ENCODE measurements at regions not wholly inside any gene's neighbourhood (a gene's known extent, or its start where the extent isn't known, plus 50 kb on each side); places are given as distances from the start of the nearest gene placed in this dataset.
"Not testable (repeated sequence)": the region's sequence is repeated elsewhere in the genome, so short reads cannot be mapped to it uniquely, and the experiment has no call there.

- Histone ChIP-seq H3K36me3 (no peaks in the 10 kb centered on the region), H3K4me3 (no peak overlapping the region), H3K9me3 (peaks cover 0 to 6% of the 10 kb centered on the region in 2 donors), H3K27me3 (no peaks in the 10 kb centered on the region), H3K4me1 (no peaks in the 10 kb centered on the region), H3K27ac (no peak overlapping the region)
- TF ChIP-seq POLR2A (IDR thresholded peaks at IDR 0.05) (no peak), POLR2AphosphoS5 (IDR thresholded peaks at IDR 0.05) (no peak), CTCF (IDR thresholded peaks at IDR 0.05) (no peak)
- intact Hi-C loops (cut with DNase I; ENCODE audit: low total_unique reads), result no loop called here
- DNase-seq (ENCODE audit: low spot score in 2 of 2), result no peak
Measured at GRCh38 chr18:38170845-38171244, 605.2 kb upstream of the CELF4 start.

- H3K4me3 ChIP-seq, result no peak overlapping the region
- H3K9me3 ChIP-seq, result peaks cover 0 to 6% of the 10 kb centered on the region in 2 donors
- no peaks in the 10 kb centered on the region for H3K4me1 ChIP-seq
- intact Hi-C loops (cut with DNase I; ENCODE audit: low total_unique reads), result no loop called here
- H3K36me3 ChIP-seq, result no peaks in the 10 kb centered on the region
- no peaks in the 10 kb centered on the region for H3K27me3 ChIP-seq
- DNase-seq (ENCODE audit: low spot score in 2 of 2), result no peak
- H3K27ac ChIP-seq, result no peak overlapping the region
- no peak for TF ChIP-seq CTCF (IDR thresholded peaks at IDR 0.05)
- no peak for TF ChIP-seq POLR2A (IDR thresholded peaks at IDR 0.05)
- TF ChIP-seq POLR2AphosphoS5 (IDR thresholded peaks at IDR 0.05), result no peak
Measured at GRCh38 chr18:38167623-38168022, 602.0 kb upstream of the CELF4 start.

GRCh38 chr18:38153116-38153515 is 587.5 kb upstream of the CELF4 start:
- DNase-seq (ENCODE audit: low spot score in 2 of 2); H3K27me3 ChIP-seq; intact Hi-C loops (cut with DNase I; ENCODE audit: low total_unique reads): not testable (repeated sequence)

GRCh38 chr18:38116716-38117115 is 551.1 kb upstream of the CELF4 start:
- Histone ChIP-seq H3K4me1 (no peaks in the 10 kb centered on the region), H3K27me3 (no peaks in the 10 kb centered on the region), H3K4me3 (no peak overlapping the region), H3K36me3 (no peaks in the 10 kb centered on the region), H3K27ac (no peak overlapping the region), H3K9me3 (no peaks in the 10 kb centered on the region)
- TF ChIP-seq POLR2A (IDR thresholded peaks at IDR 0.05) (no peak), POLR2AphosphoS5 (IDR thresholded peaks at IDR 0.05) (no peak), CTCF (IDR thresholded peaks at IDR 0.05) (no peak)
- intact Hi-C loops (cut with DNase I; ENCODE audit: low total_unique reads), result no loop called here
- DNase-seq (ENCODE audit: low spot score in 2 of 2), result no peak

More at GRCh38 chr18:38153116-38153515, 587.5 kb upstream of the CELF4 start:
- H3K4me3 ChIP-seq, H3K36me3 ChIP-seq, H3K4me1 ChIP-seq, H3K9me3 ChIP-seq, H3K27ac ChIP-seq: not testable (repeated sequence)

GRCh38 chr18:38115201-38115600 is 549.6 kb upstream of the CELF4 start:
- no peaks in the 10 kb centered on the region for H3K9me3 ChIP-seq
- H3K27ac ChIP-seq, result no peak overlapping the region
- intact Hi-C loops (cut with DNase I; ENCODE audit: low total_unique reads), result no loop called here
- TF ChIP-seq POLR2AphosphoS5 (IDR thresholded peaks at IDR 0.05), result no peak
- no peak for TF ChIP-seq CTCF (IDR thresholded peaks at IDR 0.05)
- no peak for TF ChIP-seq POLR2A (IDR thresholded peaks at IDR 0.05)
- DNase-seq (ENCODE audit: low spot score in 2 of 2), result no peak
- H3K36me3 ChIP-seq, result no peaks in the 10 kb centered on the region
- H3K27me3 ChIP-seq, result no peaks in the 10 kb centered on the region
- no peak overlapping the region for H3K4me3 ChIP-seq
- H3K4me1 ChIP-seq, result no peaks in the 10 kb centered on the region

- no peak for DNase-seq (ENCODE audit: low spot score in 2 of 2)
- Histone ChIP-seq H3K9me3 (no peaks in the 10 kb centered on the region), H3K4me1 (no peaks in the 10 kb centered on the region), H3K27me3 (no peaks in the 10 kb centered on the region), H3K4me3 (no peak overlapping the region), H3K27ac (no peak overlapping the region), H3K36me3 (no peaks in the 10 kb centered on the region)
- intact Hi-C loops (cut with DNase I; ENCODE audit: low total_unique reads), result no loop called here
- TF ChIP-seq POLR2AphosphoS5 (IDR thresholded peaks at IDR 0.05) (no peak), POLR2A (IDR thresholded peaks at IDR 0.05) (no peak), CTCF (IDR thresholded peaks at IDR 0.05) (no peak)
Measured at GRCh38 chr18:38087538-38087937, 521.9 kb upstream of the CELF4 start.
